ENCODE measurements at regions not wholly inside any gene's neighbourhood (a gene's known extent, or its start where the extent isn't known, plus 50 kb on each side); places are given as distances from the start of the nearest gene placed in this dataset.

GRCh38 chr4:33566649-33567048 is 2677.7 kb downstream of the ARAP2 start:
- no peak for DNase-seq
- TF ChIP-seq POLR2A (IDR thresholded peaks at IDR 0.05; ENCODE audit: low read length) (no peak), GATA1 (IDR thresholded peaks at IDR 0.05; ENCODE audit: low read depth, low read length) (no peak)

- no peak for DNase-seq
- TF ChIP-seq GATA1 (IDR thresholded peaks at IDR 0.05; ENCODE audit: low read depth, low read length) = no peak
- TF ChIP-seq POLR2A (IDR thresholded peaks at IDR 0.05; ENCODE audit: low read length) = no peak
Observed at GRCh38 chr4:33577791-33578190, 2666.5 kb downstream of the ARAP2 start.

- DNase-seq = no peak
- TF ChIP-seq GATA1 (IDR thresholded peaks at IDR 0.05; ENCODE audit: low read depth, low read length) = no peak
- no peak for TF ChIP-seq POLR2A (IDR thresholded peaks at IDR 0.05; ENCODE audit: low read length)
Observed at GRCh38 chr4:33579951-33580350, 2664.4 kb downstream of the ARAP2 start.

DNA sequence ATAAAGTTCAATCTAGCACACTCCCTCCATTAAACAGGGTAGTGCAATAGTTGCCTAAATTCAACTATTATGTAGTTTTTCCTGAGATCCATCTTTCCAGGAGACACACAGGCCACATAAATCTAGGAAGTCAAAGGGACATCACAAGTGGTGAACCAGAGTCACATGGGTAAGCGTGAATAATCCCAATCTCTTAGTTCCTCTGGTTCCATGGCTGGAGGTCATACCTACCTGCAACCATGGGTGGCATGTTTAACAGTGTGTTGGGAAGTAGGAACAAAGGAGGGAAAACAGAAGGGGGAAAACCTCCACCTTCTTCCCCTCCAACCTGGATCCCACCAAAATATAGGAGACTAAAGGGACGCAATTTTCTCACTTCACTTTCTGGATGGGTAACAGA is 2651.6 kb downstream of the ARAP2 start:
- no peak for DNase-seq
- TF ChIP-seq POLR2A (IDR thresholded peaks at IDR 0.05; ENCODE audit: low read length) = no peak
- no peak for TF ChIP-seq GATA1 (IDR thresholded peaks at IDR 0.05; ENCODE audit: low read depth, low read length)

- no peak for TF ChIP-seq GATA1 (IDR thresholded peaks at IDR 0.05; ENCODE audit: low read depth, low read length)
- DNase-seq = no peak
Observed at GRCh38 chr4:33606951-33607350, 2637.4 kb downstream of the ARAP2 start.

DNA sequence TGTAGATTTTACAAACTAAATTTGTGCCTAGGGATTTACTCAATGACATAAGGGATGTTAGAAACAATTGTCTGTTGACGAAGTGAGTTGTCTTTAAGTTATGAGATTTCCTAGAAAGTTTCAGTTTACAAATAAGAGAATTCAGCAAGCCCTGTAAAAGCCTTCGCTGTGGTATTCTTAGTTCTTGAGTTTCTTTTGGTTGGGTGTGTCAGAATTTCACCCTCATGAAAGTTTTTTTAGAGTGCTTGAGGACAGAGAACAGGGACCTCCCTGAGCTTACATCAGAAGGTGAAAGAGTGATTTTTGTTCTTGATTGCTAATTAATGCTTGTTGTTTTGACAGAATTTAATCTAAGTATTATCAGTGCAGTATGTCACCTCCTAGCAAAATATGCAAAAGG is 2628.2 kb downstream of the ARAP2 start:
- no peak for DNase-seq
- TF ChIP-seq POLR2A (IDR thresholded peaks at IDR 0.05; ENCODE audit: low read length) (no peak), GATA1 (IDR thresholded peaks at IDR 0.05; ENCODE audit: low read depth, low read length) (no peak)

- TF ChIP-seq GATA1 (IDR thresholded peaks at IDR 0.05; ENCODE audit: low read depth, low read length) (no peak), POLR2A (IDR thresholded peaks at IDR 0.05; ENCODE audit: low read length) (no peak)
- DNase-seq = no peak
Observed at GRCh38 chr4:33625748-33626147, 2618.6 kb downstream of the ARAP2 start.

- no peak for TF ChIP-seq GATA1 (IDR thresholded peaks at IDR 0.05; ENCODE audit: low read depth, low read length)
- TF ChIP-seq POLR2A (IDR thresholded peaks at IDR 0.05; ENCODE audit: low read length) = no peak
- DNase-seq = no peak
Observed at GRCh38 chr4:33626221-33626620, 2618.1 kb downstream of the ARAP2 start.

DNA sequence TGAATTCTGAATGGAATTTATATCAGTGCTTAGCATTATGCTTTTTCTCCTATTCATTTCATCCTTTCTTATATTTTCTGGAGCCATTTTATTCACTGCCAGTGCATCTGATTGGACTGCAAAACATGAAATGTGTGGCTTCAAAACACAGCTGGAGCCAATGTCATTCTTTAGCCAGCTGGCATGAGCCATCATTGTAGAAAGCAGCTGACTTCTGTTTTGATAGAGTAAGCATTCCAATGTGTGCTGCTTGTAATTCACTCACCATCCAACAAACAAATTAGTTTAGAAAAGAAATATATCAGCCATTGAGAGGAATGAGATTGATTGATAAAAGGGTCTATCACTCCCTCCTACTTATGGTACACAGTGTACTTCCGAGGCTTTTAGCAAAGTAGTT is 2616.0 kb downstream of the ARAP2 start:
- no peak for TF ChIP-seq POLR2A (IDR thresholded peaks at IDR 0.05; ENCODE audit: low read length)
- TF ChIP-seq GATA1 (IDR thresholded peaks at IDR 0.05; ENCODE audit: low read depth, low read length) = no peak
- no peak for DNase-seq

- DNase-seq = no peak
- TF ChIP-seq POLR2A (IDR thresholded peaks at IDR 0.05; ENCODE audit: low read length) (no peak), GATA1 (IDR thresholded peaks at IDR 0.05; ENCODE audit: low read depth, low read length) (no peak)
Observed at GRCh38 chr4:33649015-33649414, 2595.3 kb downstream of the ARAP2 start.

GRCh38 chr4:33649471-33649870 is 2594.8 kb downstream of the ARAP2 start:
- no peak for DNase-seq
- TF ChIP-seq GATA1 (IDR thresholded peaks at IDR 0.05; ENCODE audit: low read depth, low read length) (no peak), POLR2A (IDR thresholded peaks at IDR 0.05; ENCODE audit: low read length) (no peak)

GRCh38 chr4:33650036-33650435 is 2594.3 kb downstream of the ARAP2 start:
- TF ChIP-seq GATA1 (IDR thresholded peaks at IDR 0.05; ENCODE audit: low read depth, low read length) = no peak
- DNase-seq = no peak

DNA sequence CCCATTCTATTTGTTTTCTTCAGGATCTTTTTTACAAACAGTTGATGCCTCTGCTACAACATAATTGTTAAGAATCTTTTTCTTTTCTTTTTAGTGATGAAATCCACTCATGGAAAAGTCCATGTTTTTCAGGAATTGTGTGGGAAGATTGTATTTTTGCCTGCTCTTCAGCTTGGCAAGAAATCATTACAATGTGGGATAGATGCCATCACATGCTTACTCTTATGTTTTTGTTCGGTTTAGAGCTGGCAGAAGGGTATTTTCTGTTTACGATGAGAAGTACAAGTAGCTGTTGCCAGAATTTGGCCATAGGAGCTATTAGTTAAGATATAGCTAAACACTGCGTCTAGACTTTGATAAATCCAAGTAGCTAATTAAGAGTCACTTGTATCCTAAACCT is 2585.3 kb downstream of the ARAP2 start:
- TF ChIP-seq POLR2A (IDR thresholded peaks at IDR 0.05; ENCODE audit: low read length) = no peak
- no peak for TF ChIP-seq GATA1 (IDR thresholded peaks at IDR 0.05; ENCODE audit: low read depth, low read length)
- no peak for DNase-seq

DNA sequence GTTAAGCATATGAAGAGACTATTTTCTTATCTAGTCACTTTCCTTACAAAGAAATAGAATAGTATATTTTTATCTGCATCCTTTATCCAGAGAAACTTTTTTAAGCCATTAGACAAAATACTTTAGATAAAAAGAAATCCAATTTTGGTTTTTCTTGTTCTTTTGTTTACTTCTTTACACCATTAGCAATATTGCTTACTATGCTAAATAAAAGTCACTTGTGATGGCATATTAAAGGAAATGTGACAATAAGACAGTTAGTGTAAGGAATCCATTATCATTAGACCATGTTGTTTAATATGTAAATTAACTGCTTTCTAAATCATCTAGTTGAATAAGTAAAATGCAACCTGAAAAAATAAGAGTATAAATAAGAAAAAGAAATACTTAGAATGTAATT is 2582.7 kb downstream of the ARAP2 start:
- DNase-seq = no peak

DNA sequence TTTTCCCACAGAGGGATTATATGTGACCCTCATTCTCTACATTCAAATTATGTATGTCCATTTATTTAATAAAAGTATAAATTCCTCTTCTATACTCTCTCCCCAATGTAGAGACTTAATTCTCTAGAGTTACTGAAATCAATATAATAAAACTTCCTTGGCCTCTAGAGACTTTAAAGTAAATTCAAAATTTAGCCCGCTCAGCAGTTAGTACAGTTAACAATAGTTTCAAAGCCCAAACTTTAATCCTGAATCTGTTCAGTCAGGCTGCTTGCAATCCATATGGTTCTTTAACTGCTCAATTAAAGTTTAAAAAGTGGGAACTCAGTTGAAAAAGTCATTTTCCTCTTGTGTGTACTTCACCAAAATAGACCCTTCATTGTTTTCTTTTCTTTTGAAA is 2558.4 kb downstream of the ARAP2 start:
- DNase-seq = no peak
- TF ChIP-seq GATA1 (IDR thresholded peaks at IDR 0.05; ENCODE audit: low read depth, low read length) (no peak), POLR2A (IDR thresholded peaks at IDR 0.05; ENCODE audit: low read length) (no peak)

More for the DNA sequence above, 2582.7 kb downstream of the ARAP2 start:
- TF ChIP-seq POLR2A (IDR thresholded peaks at IDR 0.05; ENCODE audit: low read length) (no peak), GATA1 (IDR thresholded peaks at IDR 0.05; ENCODE audit: low read depth, low read length) (no peak)

- DNase-seq = no peak
- no peak for TF ChIP-seq GATA1 (IDR thresholded peaks at IDR 0.05; ENCODE audit: low read depth, low read length)
- no peak for TF ChIP-seq POLR2A (IDR thresholded peaks at IDR 0.05; ENCODE audit: low read length)
Observed at GRCh38 chr4:33696041-33696440, 2548.3 kb downstream of the ARAP2 start.
